Ovary (tissue), 7 donors: ENCODE measurements at regions not wholly inside any gene's neighbourhood (a gene's known extent, or its start where the extent isn't known, plus 50 kb on each side); places are given as distances from the start of the nearest gene placed in this dataset.
"Not testable (repeated sequence)": the region's sequence is repeated elsewhere in the genome, so short reads cannot be mapped to it uniquely, and the experiment has no call there.

Experiments used
- DNase-seq, 5 donors: peaks; one replicate each; pipeline ENCODE4 v3.0.0-alpha.2; 2019 to 2020
- H3K27ac ChIP-seq, 2 donors: fragments of 200-600 bp; one replicate each; pipeline versions ENCODE4 v1.5.1 to v1.8.0; 2019 to 2022
- H3K27me3 ChIP-seq: fragments of 200-600 bp; one replicate; pipeline ENCODE4 v1.8.0; 2022
- H3K36me3 ChIP-seq: fragments of 200-600 bp; sonication (generic); one replicate; pipeline ENCODE4 v1.5.1; 2019
- H3K4me1 ChIP-seq: one replicate; pipeline ENCODE4 v1.8.1; 2013; ENCODE audit warnings: mild to moderate bottlenecking, moderate library complexity; ENCODE audit not compliant: insufficient read depth
- H3K4me3 ChIP-seq: fragments of 200-600 bp; sonication (generic); one replicate; pipeline ENCODE4 v1.5.1; 2017
- H3K9me3 ChIP-seq, 2 donors: fragments of 200-600 bp in 1 of 2; sonication (generic) in 1 of 2; one replicate each; pipeline versions ENCODE4 v1.5.1 to v1.8.1; 2013 to 2019; ENCODE audit warnings: mild to moderate bottlenecking in 1 of 2, moderate library complexity in 1 of 2
- EP300 ChIP-seq: sonication (generic); formaldehyde crosslinking; IDR thresholded peaks from one replicate; pipeline ENCODE4 v1.6.1; 2017; ENCODE audit warnings: antibody characterized with exemption
- POLR2A ChIP-seq: fragments of 450-650 bp; IDR thresholded peaks from one replicate; pipeline ENCODE4 v1.6.1; 2017; ENCODE audit warnings: antibody characterized with exemption, mild to moderate bottlenecking, moderate library complexity
- WGBS, 3 donors: extraction: QIAGEN DNeasy Blood & Tissue Kit in 1 of 3; methylation state at CpG; one replicate each; pipeline versions ENCODE4 v1.1.5 to v1.1.7; 2013 to 2017; 5-methylcytosine and 5-hydroxymethylcytosine counted together
- intact Hi-C, 4 donors: fragments of 100-400 bp; cut with DNase I; formaldehyde crosslinking; loops; one replicate each; pipeline versions ENCODE4 v1.11.0 to v1.15.1; 2022 to 2023
- TF ChIP-seq, protein P1 (sequence below), 3 donors: fragments of 450-650 bp in 2 of 3; fragments of 200-600 bp in 1 of 3; IDR thresholded peaks; one replicate each; pipeline versions ENCODE4 v1.5.1 to v1.8.0; 2016 to 2022; ENCODE audit warnings: antibody characterized with exemption in 3 of 3, mild to moderate bottlenecking in 1 of 3
- donor health status: DM: no; HTN: no; CAD: no; lungs with moderate emphysema.
- donor health status: DM: no; HTN: no; CAD: no.
- donor health status: Bipolar disorder and iron deficiency.
- donor health status: DM: no; HTN: no; CAD: no.
- donor health status: DM: yes; HTN: yes; CAD: no.

DNA sequence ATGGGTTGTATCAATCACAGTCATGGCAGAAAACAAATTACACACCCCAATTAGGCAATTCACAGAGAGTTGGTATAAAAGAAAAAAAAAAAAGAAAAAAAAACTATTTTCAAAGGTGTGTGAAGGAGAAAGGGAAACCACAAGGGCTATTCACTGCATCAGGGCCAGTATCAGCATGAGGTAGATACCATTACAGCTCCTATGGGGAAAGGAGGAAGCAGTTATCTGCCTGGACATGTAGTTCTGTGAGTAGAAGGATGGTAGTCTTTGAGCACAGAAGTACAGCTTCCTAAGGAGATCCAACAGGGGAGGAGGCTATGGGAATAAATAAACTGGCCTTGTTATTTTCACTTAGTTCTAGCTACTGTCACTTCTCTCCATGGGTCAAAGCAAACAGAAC, 746.1 kb downstream of the LUZP2 start:
- no peak for DNase-seq
- TF ChIP-seq, protein P1, sequence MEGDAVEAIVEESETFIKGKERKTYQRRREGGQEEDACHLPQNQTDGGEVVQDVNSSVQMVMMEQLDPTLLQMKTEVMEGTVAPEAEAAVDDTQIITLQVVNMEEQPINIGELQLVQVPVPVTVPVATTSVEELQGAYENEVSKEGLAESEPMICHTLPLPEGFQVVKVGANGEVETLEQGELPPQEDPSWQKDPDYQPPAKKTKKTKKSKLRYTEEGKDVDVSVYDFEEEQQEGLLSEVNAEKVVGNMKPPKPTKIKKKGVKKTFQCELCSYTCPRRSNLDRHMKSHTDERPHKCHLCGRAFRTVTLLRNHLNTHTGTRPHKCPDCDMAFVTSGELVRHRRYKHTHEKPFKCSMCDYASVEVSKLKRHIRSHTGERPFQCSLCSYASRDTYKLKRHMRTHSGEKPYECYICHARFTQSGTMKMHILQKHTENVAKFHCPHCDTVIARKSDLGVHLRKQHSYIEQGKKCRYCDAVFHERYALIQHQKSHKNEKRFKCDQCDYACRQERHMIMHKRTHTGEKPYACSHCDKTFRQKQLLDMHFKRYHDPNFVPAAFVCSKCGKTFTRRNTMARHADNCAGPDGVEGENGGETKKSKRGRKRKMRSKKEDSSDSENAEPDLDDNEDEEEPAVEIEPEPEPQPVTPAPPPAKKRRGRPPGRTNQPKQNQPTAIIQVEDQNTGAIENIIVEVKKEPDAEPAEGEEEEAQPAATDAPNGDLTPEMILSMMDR (IDR thresholded peaks at IDR 0.05): no peak
- H3K4me1 ChIP-seq: no peaks in the 10 kb centered on the region
- no peak overlapping the region for H3K4me3 ChIP-seq
- H3K27me3 ChIP-seq: no peaks in the 10 kb centered on the region
- no peaks in the 10 kb centered on the region for H3K36me3 ChIP-seq
- no peak overlapping the region for H3K27ac ChIP-seq
- no peaks in the 10 kb centered on the region for H3K9me3 ChIP-seq
- intact Hi-C loops: no loop called here

DNA sequence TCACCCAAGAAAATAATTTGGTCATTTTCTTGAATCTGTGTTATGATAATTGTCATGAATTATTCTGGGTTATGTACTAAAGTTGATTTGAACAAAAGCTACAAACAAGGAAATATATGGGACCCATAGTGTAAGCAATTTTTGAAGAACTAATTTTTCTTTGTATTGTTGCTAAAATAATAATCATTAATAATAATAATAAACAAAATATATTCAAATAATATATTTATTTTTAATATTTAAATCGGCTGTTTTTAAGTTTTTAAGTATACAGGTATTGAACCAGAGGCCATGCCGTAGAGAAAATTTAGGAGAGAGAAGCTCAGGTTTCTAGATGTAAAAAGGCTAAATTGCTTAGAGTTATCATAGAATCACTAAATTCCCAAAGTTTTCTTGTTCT, 747.3 kb downstream of the LUZP2 start:
- WGBS, 3 donors: 93 to 95% (median 94%) methylated on average over 2 of the region's 2 CpGs
- TF ChIP-seq EP300: no peak
- TF ChIP-seq POLR2A: no peak
- TF ChIP-seq, protein P1 (IDR thresholded peaks at IDR 0.05): no peak
- Histone ChIP-seq H3K36me3 (no peaks in the 10 kb centered on the region), H3K27me3 (no peaks in the 10 kb centered on the region), H3K4me3 (no peak overlapping the region), H3K27ac (no peak overlapping the region), H3K4me1 (no peaks in the 10 kb centered on the region), H3K9me3 (no peaks in the 10 kb centered on the region)
- intact Hi-C loops: no loop called here
- no peak for DNase-seq

DNA sequence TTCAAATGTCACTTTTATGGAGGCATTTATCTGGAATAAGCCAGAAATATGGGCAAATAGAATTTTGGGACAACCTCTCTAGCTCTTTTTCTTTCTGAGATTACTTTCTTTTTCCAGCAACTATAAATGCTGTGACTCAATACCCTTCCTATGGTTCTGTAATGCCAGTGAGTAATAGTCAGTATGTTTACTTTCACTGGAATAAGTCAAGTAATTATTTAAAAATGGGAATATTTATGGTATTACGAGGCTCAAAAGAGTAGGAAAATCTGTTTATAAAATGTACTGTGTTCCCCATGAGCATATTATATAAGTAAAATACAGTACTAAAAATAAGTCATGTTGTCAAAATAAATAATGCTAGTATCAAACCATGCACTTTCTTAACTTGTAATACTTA, 750.5 kb downstream of the LUZP2 start:
- WGBS, 3 donors: 0 to 71% (median 0%) methylated on average over 1 of the region's 1 CpG
- intact Hi-C loops: no loop called here
- no peaks in the 10 kb centered on the region for H3K9me3 ChIP-seq

DNA sequence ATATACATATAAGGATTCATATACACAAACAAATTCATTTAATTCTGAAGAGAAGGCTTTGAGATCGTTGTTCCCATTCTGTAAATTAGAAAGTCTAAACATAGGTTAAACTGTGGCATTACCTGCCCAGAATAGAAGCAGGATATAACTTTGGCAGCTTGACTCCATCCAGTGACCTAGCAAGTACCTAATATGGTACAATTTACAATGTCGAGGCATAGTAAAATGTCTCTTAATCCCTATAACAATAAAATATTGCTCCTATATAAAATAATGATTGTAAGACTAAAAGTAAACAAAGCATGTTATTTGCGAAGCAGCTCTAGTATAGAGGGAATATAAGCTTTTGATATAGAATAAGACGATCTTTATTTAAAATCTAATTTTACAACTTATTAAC, 756.0 kb downstream of the LUZP2 start:
- Histone ChIP-seq H3K4me1 (no peaks in the 10 kb centered on the region), H3K27me3 (no peaks in the 10 kb centered on the region), H3K27ac (no peak overlapping the region), H3K4me3 (no peak overlapping the region), H3K9me3 (no peaks in the 10 kb centered on the region), H3K36me3 (no peaks in the 10 kb centered on the region)
- TF ChIP-seq, protein P1 (IDR thresholded peaks at IDR 0.05): no peak
- no peak for TF ChIP-seq POLR2A
- no peak for TF ChIP-seq EP300
- DNase-seq: no peak
- intact Hi-C loops: no loop called here
- 84 to 93% (median 90%) methylated on average over 4 of the region's 4 CpGs for WGBS, 3 donors

More for the DNA sequence above, 750.5 kb downstream of the LUZP2 start:
- H3K4me1 ChIP-seq: no peaks in the 10 kb centered on the region
- TF ChIP-seq EP300 (no peak), POLR2A (no peak)
- TF ChIP-seq, protein P1 (IDR thresholded peaks at IDR 0.05): no peak
- H3K4me3 ChIP-seq: no peak overlapping the region
- H3K27ac ChIP-seq: no peak overlapping the region
- no peaks in the 10 kb centered on the region for H3K36me3 ChIP-seq
- DNase-seq: no peak
- no peaks in the 10 kb centered on the region for H3K27me3 ChIP-seq

DNA sequence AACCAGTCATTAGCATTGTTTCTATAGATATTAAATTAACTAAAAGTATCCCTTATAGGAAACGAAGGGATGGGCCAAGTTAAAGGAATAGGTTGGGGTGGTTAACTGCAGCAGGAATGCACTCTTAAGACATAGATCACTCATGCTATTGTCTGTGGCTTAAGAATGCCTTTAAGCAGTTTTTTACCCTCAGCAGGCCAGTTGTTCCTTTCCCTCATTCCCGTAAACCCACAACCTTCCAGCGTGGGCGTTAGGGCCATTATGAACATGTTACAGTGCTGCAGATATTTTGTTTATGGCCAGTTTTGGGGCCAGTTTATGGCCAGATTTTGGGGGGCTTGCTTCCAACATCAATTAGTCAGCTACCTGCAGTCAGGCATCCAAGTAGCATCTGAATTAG, 767.0 kb downstream of the LUZP2 start:
- H3K27me3 ChIP-seq, H3K36me3 ChIP-seq, H3K9me3 ChIP-seq, H3K4me3 ChIP-seq, H3K27ac ChIP-seq, intact Hi-C loops, DNase-seq, H3K4me1 ChIP-seq: not testable (repeated sequence)
- 91 to 92% (median 92%) methylated on average over 4 of the region's 4 CpGs for WGBS, 3 donors
